ENCODE measurements at regions not wholly inside any gene's neighbourhood (a gene's known extent, or its start where the extent isn't known, plus 50 kb on each side); places are given as distances from the start of the nearest gene placed in this dataset.

DNA sequence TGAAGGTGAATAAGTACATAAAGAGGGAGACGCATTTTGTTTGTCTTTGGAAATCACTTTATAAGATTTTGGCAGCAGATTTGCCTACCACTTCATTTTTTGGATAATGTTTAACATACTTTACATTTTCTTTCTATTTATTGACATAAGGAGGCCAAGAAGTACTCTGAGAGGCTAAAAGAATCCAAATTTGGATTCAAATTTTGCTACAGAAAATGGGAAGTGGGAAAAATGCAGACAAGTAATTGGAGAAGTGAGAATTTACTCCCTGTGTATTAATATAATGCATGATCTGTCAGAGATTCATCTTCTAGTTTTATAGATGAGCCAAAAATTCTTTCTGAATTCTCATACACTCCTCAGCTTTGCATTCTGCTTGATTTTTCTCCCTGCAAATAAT, 411.2 kb upstream of the CTNND2 start:
- H3K4me2 ChIP-seq (ENCODE audit: insufficient read depth, insufficient read length, low read length): no peak overlapping the region
- no peak for DNase-seq
- Mint-ChIP-seq H3K36me3 (ENCODE audit: insufficient read depth in 1 of 3, low read depth in 3 of 3) (peaks cover 6 to 10% (median 7%) of the 10 kb centered on the region in 3 experiments; a peak in 6 of 7 replicates), H3K4me3 (no peak overlapping the region), H3K9me3 (peaks cover 8 to 9% of the 10 kb centered on the region in 2 experiments; a peak in 4 of 5 replicates), H3K27me3 (ENCODE audit: low read depth) (no peaks in the 10 kb centered on the region; the same call in 1 of the 2 replicates), H3K4me1 (peaks cover 2 to 7% of the 10 kb centered on the region in 2 experiments; a peak in 2 of 4 replicates), H3K27ac (no peak overlapping the region; a peak in 1 of 7 replicates)
- H3K9me3 ChIP-seq (ENCODE audit: control insufficient read depth, low read depth, low read length): no peaks in the 10 kb centered on the region
- H3K27me3 ChIP-seq (ENCODE audit: insufficient read depth, low read length): no peaks in the 10 kb centered on the region
- no peak overlapping the region for H3K23ac ChIP-seq (ENCODE audit: insufficient read length, low read depth, low read length)
- H2AFZ ChIP-seq (ENCODE audit: low read length): no peak overlapping the region
- no peak overlapping the region for H4K8ac ChIP-seq (replicated peaks; ENCODE audit: insufficient read length, low read depth, low read length)
- H2BK5ac ChIP-seq (ENCODE audit: insufficient read length, low read length): no peak overlapping the region
- no peaks in the 10 kb centered on the region for H3K23me2 ChIP-seq (ENCODE audit: insufficient read length, low read depth, low read length, poor library complexity, severe bottlenecking)
- H3K4ac ChIP-seq (ENCODE audit: low read depth, low read length): no peak overlapping the region
- no peaks in the 10 kb centered on the region for H3K79me1 ChIP-seq (ENCODE audit: insufficient read depth, low read depth, low read length, poor library complexity, severe bottlenecking)
- H3K4me1 ChIP-seq (ENCODE audit: insufficient read depth, low read length): no peaks in the 10 kb centered on the region; the same call in 1 of the 2 replicates
- TF ChIP-seq, protein P1, sequence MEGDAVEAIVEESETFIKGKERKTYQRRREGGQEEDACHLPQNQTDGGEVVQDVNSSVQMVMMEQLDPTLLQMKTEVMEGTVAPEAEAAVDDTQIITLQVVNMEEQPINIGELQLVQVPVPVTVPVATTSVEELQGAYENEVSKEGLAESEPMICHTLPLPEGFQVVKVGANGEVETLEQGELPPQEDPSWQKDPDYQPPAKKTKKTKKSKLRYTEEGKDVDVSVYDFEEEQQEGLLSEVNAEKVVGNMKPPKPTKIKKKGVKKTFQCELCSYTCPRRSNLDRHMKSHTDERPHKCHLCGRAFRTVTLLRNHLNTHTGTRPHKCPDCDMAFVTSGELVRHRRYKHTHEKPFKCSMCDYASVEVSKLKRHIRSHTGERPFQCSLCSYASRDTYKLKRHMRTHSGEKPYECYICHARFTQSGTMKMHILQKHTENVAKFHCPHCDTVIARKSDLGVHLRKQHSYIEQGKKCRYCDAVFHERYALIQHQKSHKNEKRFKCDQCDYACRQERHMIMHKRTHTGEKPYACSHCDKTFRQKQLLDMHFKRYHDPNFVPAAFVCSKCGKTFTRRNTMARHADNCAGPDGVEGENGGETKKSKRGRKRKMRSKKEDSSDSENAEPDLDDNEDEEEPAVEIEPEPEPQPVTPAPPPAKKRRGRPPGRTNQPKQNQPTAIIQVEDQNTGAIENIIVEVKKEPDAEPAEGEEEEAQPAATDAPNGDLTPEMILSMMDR (conservative IDR thresholded peaks at IDR 0.05): no peak
- H4K5ac ChIP-seq (ENCODE audit: insufficient read length, low read depth, low read length): no peak overlapping the region
- H2BK12ac ChIP-seq (ENCODE audit: insufficient read length, low read depth, low read length): no peak overlapping the region
- H3K79me2 ChIP-seq (ENCODE audit: insufficient read depth, low read length): no peaks in the 10 kb centered on the region
- H3K56ac ChIP-seq (ENCODE audit: insufficient read length, low read depth, low read length): no peak overlapping the region
- no peak overlapping the region for H3T11ph ChIP-seq (ENCODE audit: low read length)
- H4K20me1 ChIP-seq (ENCODE audit: control insufficient read depth, insufficient read depth, insufficient read length): no peaks in the 10 kb centered on the region
- no peak overlapping the region for H2AK5ac ChIP-seq (ENCODE audit: insufficient read length, low read length)
- H2BK20ac ChIP-seq (ENCODE audit: low read depth, low read length, poor library complexity, severe bottlenecking): no peak overlapping the region
- H3K27ac ChIP-seq (ENCODE audit: insufficient read length, low read depth, low read length): no peak overlapping the region
- H2BK120ac ChIP-seq (ENCODE audit: low read depth, low read length, poor library complexity, severe bottlenecking): no peak overlapping the region
- no CpG with 5 or more reads among the region's 1 CpG for WGBS (ENCODE audit: extremely low coverage, insufficient read length, low lambda C conversion rate)
- no peak overlapping the region for H3K9ac ChIP-seq (ENCODE audit: extremely low read depth, insufficient read length, low read length)
- no peak overlapping the region for H4K91ac ChIP-seq (ENCODE audit: insufficient read length, low read depth, low read length)
- no peak overlapping the region for H2BK15ac ChIP-seq (ENCODE audit: low read depth, low read length)
- H3K18ac ChIP-seq (ENCODE audit: insufficient read length, low read depth, low read length): no peak overlapping the region
- H3K14ac ChIP-seq (ENCODE audit: insufficient read depth, low read length): no peak overlapping the region
